Esophagus squamous epithelium (tissue), 4 donors: ENCODE measurements at regions not wholly inside any gene's neighbourhood (a gene's known extent, or its start where the extent isn't known, plus 50 kb on each side); places are given as distances from the start of the nearest gene placed in this dataset.

Source experiments
- POLR2A ChIP-seq, 4 donors: fragments of 450-650 bp; IDR thresholded peaks; one replicate each; pipeline ENCODE4 v1.6.1; 2017; ENCODE audit warnings: antibody characterized with exemption in 4 of 4, mild to moderate bottlenecking in 4 of 4, moderate library complexity in 3 of 4
- TF ChIP-seq, protein P1 (sequence below), 6 experiments: fragments of 450-650 bp in 4 of 6; fragments of 200-600 bp in 2 of 6; sonication (generic) in 2 of 6; IDR thresholded peaks; one replicate each; pipeline ENCODE4 v1.5.1; 2016 to 2019; ENCODE audit warnings: antibody characterized with exemption in 6 of 6, mild to moderate bottlenecking in 4 of 6, moderate library complexity in 4 of 6

DNA sequence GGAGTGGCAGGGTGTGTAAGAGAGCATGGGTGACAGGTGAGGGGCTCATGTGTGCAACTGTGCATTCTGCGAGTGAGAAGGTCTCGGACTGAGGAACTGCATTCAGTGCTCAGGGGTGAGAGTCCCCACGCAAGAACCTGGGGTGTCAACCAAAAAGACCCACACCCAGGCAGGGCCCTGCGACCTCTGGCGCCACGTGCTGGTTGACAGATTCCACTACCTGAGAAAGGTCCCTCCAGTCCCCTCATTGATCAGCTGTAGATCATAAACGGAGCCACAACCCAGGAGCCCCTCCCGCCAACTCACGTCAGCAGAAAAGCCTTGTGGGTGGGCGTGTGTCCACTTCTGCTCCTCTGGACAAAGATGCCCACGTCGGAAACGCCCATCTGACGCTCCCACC lies 98.7 kb downstream of the ASCL4 start:
- TF ChIP-seq POLR2A (IDR thresholded peaks at IDR 0.05), result no peak
- TF ChIP-seq, protein P1, sequence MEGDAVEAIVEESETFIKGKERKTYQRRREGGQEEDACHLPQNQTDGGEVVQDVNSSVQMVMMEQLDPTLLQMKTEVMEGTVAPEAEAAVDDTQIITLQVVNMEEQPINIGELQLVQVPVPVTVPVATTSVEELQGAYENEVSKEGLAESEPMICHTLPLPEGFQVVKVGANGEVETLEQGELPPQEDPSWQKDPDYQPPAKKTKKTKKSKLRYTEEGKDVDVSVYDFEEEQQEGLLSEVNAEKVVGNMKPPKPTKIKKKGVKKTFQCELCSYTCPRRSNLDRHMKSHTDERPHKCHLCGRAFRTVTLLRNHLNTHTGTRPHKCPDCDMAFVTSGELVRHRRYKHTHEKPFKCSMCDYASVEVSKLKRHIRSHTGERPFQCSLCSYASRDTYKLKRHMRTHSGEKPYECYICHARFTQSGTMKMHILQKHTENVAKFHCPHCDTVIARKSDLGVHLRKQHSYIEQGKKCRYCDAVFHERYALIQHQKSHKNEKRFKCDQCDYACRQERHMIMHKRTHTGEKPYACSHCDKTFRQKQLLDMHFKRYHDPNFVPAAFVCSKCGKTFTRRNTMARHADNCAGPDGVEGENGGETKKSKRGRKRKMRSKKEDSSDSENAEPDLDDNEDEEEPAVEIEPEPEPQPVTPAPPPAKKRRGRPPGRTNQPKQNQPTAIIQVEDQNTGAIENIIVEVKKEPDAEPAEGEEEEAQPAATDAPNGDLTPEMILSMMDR (IDR thresholded peaks at IDR 0.05), result no peak
